Body of pancreas (tissue), 4 donors: ENCODE measurements at regions not wholly inside any gene's neighbourhood (a gene's known extent, or its start where the extent isn't known, plus 50 kb on each side); places are given as distances from the start of the nearest gene placed in this dataset.

Experiments used
- ATAC-seq: fragments of 150-250 bp; one replicate; pipeline ENCODE4 v1.9.1; 2016
- DNase-seq, 4 donors: peaks; one replicate each; pipeline ENCODE4 v3.0.0-alpha.2; 2019
- H3K27ac ChIP-seq, 4 donors: fragments of 200-600 bp; sonication (generic); 1 replicate in 3 of 4; 2 replicates in 1 of 4; pipeline versions ENCODE4 v1.5.1 to v1.6.1; 2016 to 2019; ENCODE audit warnings: mild to moderate bottlenecking in 1 of 4, mixed read lengths in 1 of 4, moderate library complexity in 1 of 4
- H3K27me3 ChIP-seq, 2 donors: fragments of 200-600 bp; sonication (generic); one replicate each; pipeline ENCODE4 v1.6.0; 2016; ENCODE audit warnings: mild to moderate bottlenecking in 1 of 2
- H3K36me3 ChIP-seq, 2 donors: fragments of 200-600 bp; sonication (generic); replicated peaks in 1 of 2; 2 replicates each; pipeline ENCODE4 v1.5.1; 2016; ENCODE audit warnings: low read depth in 2 of 2; ENCODE audit not compliant: insufficient read depth in 1 of 2
- H3K4me1 ChIP-seq: fragments of 200-600 bp; sonication (generic); one replicate; pipeline ENCODE4 v1.6.0; 2016
- H3K4me3 ChIP-seq, 2 donors: fragments of 200-600 bp; sonication (generic); 1 replicate in 1 of 2; 2 replicates in 1 of 2; pipeline ENCODE4 v1.5.1; 2016 to 2019
- H3K9me3 ChIP-seq, 3 donors: fragments of 200-600 bp; sonication (generic); 1 replicate in 2 of 3; 2 replicates in 1 of 3; pipeline ENCODE4 v1.5.1; 2016
- CTCF ChIP-seq, 7 experiments: fragments of 450-650 bp in 4 of 7; fragments of 200-600 bp in 3 of 7; sonication (generic) in 3 of 7; IDR thresholded peaks; one replicate each; pipeline ENCODE4 v1.5.1; 2016 to 2019; ENCODE audit warnings: antibody characterized with exemption in 7 of 7
- POLR2A ChIP-seq, 3 donors: fragments of 450-650 bp; IDR thresholded peaks; one replicate each; pipeline ENCODE4 v1.6.1; 2016; ENCODE audit warnings: antibody characterized with exemption in 3 of 3, mild to moderate bottlenecking in 2 of 3
- WGBS, 2 donors: methylation state at CpG; one replicate each; pipeline ENCODE4 v1.1.5; 2017; 5-methylcytosine and 5-hydroxymethylcytosine counted together
- intact Hi-C: fragments of 100-400 bp; cut with DNase I; formaldehyde crosslinking; loops from one replicate; pipeline ENCODE4 v1.15.1; 2023

DNA sequence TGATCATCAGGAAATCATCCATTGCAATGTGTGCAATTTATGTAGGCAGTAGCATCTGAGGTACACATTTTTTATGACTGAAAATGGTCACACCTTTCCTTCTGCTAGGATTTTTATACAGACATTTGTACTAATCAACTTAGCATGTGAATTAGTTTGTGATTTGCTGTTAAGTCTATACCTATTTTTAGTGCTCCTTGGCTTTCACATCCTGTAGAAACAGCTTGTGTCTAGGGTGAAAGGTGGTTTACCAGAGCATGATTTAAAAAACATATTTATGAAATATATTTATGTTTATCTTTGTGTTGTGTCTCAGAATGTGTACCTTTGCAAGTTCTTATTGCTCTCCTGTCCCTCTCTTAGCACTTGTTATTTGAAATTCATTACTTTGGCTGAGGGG is 916.0 kb downstream of the TECRL start:
- DNase-seq (no peak), ATAC-seq (no peak)
- Histone ChIP-seq H3K4me3 (no peak overlapping the region), H3K36me3 (no peaks in the 10 kb centered on the region), H3K27ac (no peak overlapping the region), H3K27me3 (no peaks in the 10 kb centered on the region), H3K4me1 (no peaks in the 10 kb centered on the region), H3K9me3 (no peaks in the 10 kb centered on the region)
- intact Hi-C loops: no loop called here
- TF ChIP-seq POLR2A (IDR thresholded peaks at IDR 0.05): no peak
- TF ChIP-seq CTCF (IDR thresholded peaks at IDR 0.05): no peak

DNA sequence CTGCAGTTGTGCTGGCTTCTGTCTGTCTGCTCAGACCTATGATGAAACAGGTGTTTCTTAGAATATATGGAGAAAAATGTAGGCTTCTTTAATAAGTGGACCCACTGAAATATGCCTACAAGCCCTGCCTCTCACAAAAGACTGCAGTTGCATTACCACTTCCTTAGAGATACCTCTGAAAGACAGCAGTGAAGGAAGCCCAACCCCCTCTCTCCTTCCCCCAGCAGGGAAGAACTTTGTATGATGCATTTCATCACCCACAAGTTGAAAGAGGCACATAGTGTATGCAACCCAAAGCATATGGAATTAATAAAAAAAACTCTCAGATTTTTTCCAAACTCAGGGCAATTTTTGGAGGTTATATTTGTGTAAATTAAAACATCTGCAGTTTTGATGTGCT is 916.7 kb downstream of the TECRL start:
- ATAC-seq (no peak), DNase-seq (no peak)
- Histone ChIP-seq H3K27me3 (no peaks in the 10 kb centered on the region), H3K4me3 (no peak overlapping the region), H3K36me3 (no peaks in the 10 kb centered on the region), H3K4me1 (no peaks in the 10 kb centered on the region), H3K9me3 (no peaks in the 10 kb centered on the region), H3K27ac (no peak overlapping the region)
- intact Hi-C loops: no loop called here
- no peak for TF ChIP-seq POLR2A (IDR thresholded peaks at IDR 0.05)
- no peak for TF ChIP-seq CTCF (IDR thresholded peaks at IDR 0.05)

DNA sequence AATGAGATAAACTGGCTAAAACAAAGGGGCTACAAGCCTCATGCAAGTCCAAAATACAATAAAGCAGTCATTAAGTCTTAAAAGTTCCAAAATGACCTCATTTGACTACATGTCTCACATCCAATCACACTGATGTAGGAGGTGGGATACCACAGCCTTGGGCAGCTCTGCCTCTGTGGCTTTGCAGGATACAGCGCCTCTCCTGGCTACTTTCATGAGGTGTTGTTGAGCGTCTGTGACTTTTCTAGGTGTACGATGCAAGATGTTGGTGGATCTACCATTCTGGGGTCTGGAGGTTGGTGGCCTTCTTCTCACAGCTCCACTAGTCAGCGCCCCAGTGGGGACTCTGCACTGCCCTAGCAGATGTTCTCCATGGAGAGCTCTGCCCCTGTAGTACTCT is 944.9 kb downstream of the TECRL start:
- intact Hi-C loops: no loop called here
- Histone ChIP-seq H3K4me1 (no peaks in the 10 kb centered on the region), H3K27me3 (no peaks in the 10 kb centered on the region), H3K9me3 (no peaks in the 10 kb centered on the region), H3K27ac (no peak overlapping the region), H3K4me3 (no peak overlapping the region), H3K36me3 (no peaks in the 10 kb centered on the region)
- TF ChIP-seq CTCF (IDR thresholded peaks at IDR 0.05) (no peak), POLR2A (IDR thresholded peaks at IDR 0.05) (no peak)
- ATAC-seq (no peak), DNase-seq (no peak)
- WGBS, 2 donors: 63 to 66% methylated on average over 4 of the region's 4 CpGs

DNA sequence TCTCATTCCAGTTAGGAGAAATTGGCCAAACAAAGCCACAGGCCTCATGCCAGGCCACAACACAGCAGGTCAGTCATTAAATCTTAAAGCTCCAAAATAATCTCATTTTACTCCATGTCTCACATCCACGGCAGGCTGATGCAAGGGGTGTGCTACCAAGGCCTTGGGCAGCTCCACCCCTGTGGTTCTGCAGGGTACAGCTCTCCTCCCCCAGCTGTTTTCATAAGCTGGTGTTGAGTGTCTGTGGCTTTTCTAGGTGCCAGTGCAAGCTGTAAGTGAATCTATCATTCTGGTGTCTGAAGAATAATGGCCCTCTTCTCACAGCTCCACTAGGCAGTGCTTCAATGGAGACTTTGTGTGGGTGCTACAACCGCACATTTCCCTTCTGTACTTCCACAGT is 949.2 kb downstream of the TECRL start:
- Histone ChIP-seq H3K9me3 (no peaks in the 10 kb centered on the region), H3K36me3 (no peaks in the 10 kb centered on the region), H3K4me3 (no peak overlapping the region), H3K4me1 (no peaks in the 10 kb centered on the region), H3K27ac (no peak overlapping the region), H3K27me3 (no peaks in the 10 kb centered on the region)
- intact Hi-C loops: no loop called here
- WGBS, 2 donors: 27 to 57% methylated on average over 1 to 2 of the region's 2 CpGs
- DNase-seq (no peak), ATAC-seq (no peak)
- TF ChIP-seq CTCF (IDR thresholded peaks at IDR 0.05): no peak
- TF ChIP-seq POLR2A (IDR thresholded peaks at IDR 0.05): no peak

DNA sequence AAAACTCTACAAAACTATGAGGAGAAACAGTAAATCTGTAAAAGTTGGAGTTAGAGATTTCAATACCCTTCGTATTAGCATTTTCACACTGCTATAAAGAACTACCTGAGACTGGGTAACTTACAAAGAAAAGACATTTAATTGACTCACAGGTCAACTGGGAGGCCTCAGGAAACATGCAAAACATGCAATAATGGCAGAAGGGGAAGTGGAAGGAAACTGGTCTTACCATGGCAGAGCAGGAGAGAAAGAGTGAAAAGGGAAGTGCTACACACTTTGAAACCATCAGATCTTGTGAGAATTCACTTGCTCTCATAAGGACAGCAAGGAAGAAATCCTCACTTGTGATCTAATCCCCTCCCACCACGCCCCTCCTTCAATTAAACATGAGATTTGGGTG is 949.9 kb downstream of the TECRL start:
- no peaks in the 10 kb centered on the region for H3K27me3 ChIP-seq
- 37 to 51% methylated on average over 2 of the region's 2 CpGs for WGBS, 2 donors
- intact Hi-C loops: no loop called here
- ATAC-seq: no peak
- no peaks in the 10 kb centered on the region for H3K9me3 ChIP-seq
- no peak for DNase-seq
- TF ChIP-seq POLR2A (IDR thresholded peaks at IDR 0.05): no peak
- TF ChIP-seq CTCF (IDR thresholded peaks at IDR 0.05): no peak
- H3K36me3 ChIP-seq: no peaks in the 10 kb centered on the region
- no peak overlapping the region for H3K4me3 ChIP-seq
- H3K4me1 ChIP-seq: no peaks in the 10 kb centered on the region
- no peak overlapping the region for H3K27ac ChIP-seq
